Endodermal cell (in vitro differentiated cells): ENCODE measurements at regions not wholly inside any gene's neighbourhood (a gene's known extent, or its start where the extent isn't known, plus 50 kb on each side); places are given as distances from the start of the nearest gene placed in this dataset.

ENCODE experiments used
- DNase-seq: peaks from one replicate; pipeline ENCODE4 v3.0.0-alpha.2; 2017
- H3K27ac ChIP-seq: 2 replicates; pipeline ENCODE4 v1.5.1; 2013; ENCODE audit warnings: mild to moderate bottlenecking, low read depth, low read length, moderate library complexity
- H3K27me3 ChIP-seq: 2 replicates; pipeline ENCODE4 v1.6.1; 2013; ENCODE audit warnings: mild to moderate bottlenecking, low read length, moderate library complexity; ENCODE audit not compliant: insufficient read depth, control insufficient read depth, poor library complexity, severe bottlenecking
- H3K36me3 ChIP-seq: 2 replicates; pipeline ENCODE4 v1.7.0; 2013; ENCODE audit warnings: mild to moderate bottlenecking, low read length, moderate library complexity; ENCODE audit not compliant: control insufficient read depth, insufficient read depth
- H3K4me1 ChIP-seq: one replicate; pipeline ENCODE4 v1.7.0; 2013; ENCODE audit warnings: low read length; ENCODE audit not compliant: control insufficient read depth, insufficient read depth
- H3K4me3 ChIP-seq: 2 replicates; pipeline ENCODE4 v1.5.1; 2013; ENCODE audit warnings: mild to moderate bottlenecking, low read length, moderate library complexity
- H3K9ac ChIP-seq: 2 replicates; pipeline ENCODE4 v1.6.1; 2013; ENCODE audit warnings: mild to moderate bottlenecking, low read length, moderate library complexity; ENCODE audit not compliant: poor library complexity, severe bottlenecking; ENCODE audit errors: extremely low read depth
- H3K9me3 ChIP-seq: 2 replicates; pipeline ENCODE4 v1.6.1; 2013; ENCODE audit warnings: mild to moderate bottlenecking, low read length, moderate library complexity; ENCODE audit not compliant: control insufficient read depth
- H3K27ac Mint-ChIP-seq: 2 replicates; pipeline ENCODE4 v1.8.0; 2020; ENCODE audit warnings: mixed read lengths
- H3K27me3 Mint-ChIP-seq: 2 replicates; pipeline ENCODE4 v1.8.0; 2021; ENCODE audit warnings: mild to moderate bottlenecking, mixed read lengths; ENCODE audit not compliant: insufficient read depth
- H3K36me3 Mint-ChIP-seq: 2 replicates; pipeline ENCODE4 v1.8.0; 2020; ENCODE audit warnings: low read depth, mixed read lengths
- H3K4me1 Mint-ChIP-seq: 2 replicates; pipeline ENCODE4 v1.8.0; 2020; ENCODE audit warnings: mixed read lengths
- H3K4me3 Mint-ChIP-seq: 2 replicates; pipeline ENCODE4 v1.8.0; 2020; ENCODE audit warnings: mild to moderate bottlenecking, moderate library complexity, mixed read lengths
- H3K9me3 Mint-ChIP-seq: 2 replicates; pipeline ENCODE4 v1.8.0; 2020; ENCODE audit warnings: mild to moderate bottlenecking, mixed read lengths
- CTCF ChIP-seq: fragments of 200-600 bp; sonication (generic); conservative IDR thresholded peaks from 2 replicates; pipeline ENCODE4 v1.5.0; 2021; ENCODE audit warnings: antibody characterized with exemption, mild to moderate bottlenecking
- WGBS, 2 experiments: methylation state at CpG; one replicate each; pipeline versions ENCODE4 v1.1.5 to v1.1.7; 2013; ENCODE audit warnings: missing lambda C conversion rate in 2 of 2, mixed read lengths in 1 of 2; ENCODE audit not compliant: insufficient coverage in 1 of 2, insufficient read length in 1 of 2; 5-methylcytosine and 5-hydroxymethylcytosine counted together

GRCh38 chr12:58529897-58530741 is 390.2 kb downstream of the LRIG3 start:
- no peak overlapping the region for H3K9ac ChIP-seq
- no peaks in the 10 kb centered on the region for H3K27me3 ChIP-seq
- no peak overlapping the region for H3K4me3 Mint-ChIP-seq
- no peaks in the 10 kb centered on the region for H3K4me1 Mint-ChIP-seq
- H3K4me3 ChIP-seq, result no peak overlapping the region
- no peaks in the 10 kb centered on the region for H3K9me3 Mint-ChIP-seq
- H3K27me3 Mint-ChIP-seq, result no peaks in the 10 kb centered on the region
- H3K27ac Mint-ChIP-seq, result no peak overlapping the region
- DNase-seq, result no peak
- no peak overlapping the region for H3K27ac ChIP-seq
- no peak for TF ChIP-seq CTCF
- H3K36me3 ChIP-seq, result no peaks in the 10 kb centered on the region
- 93% methylated on average over 2 to 6 of the region's 6 CpGs for WGBS, 2 experiments
- no peaks in the 10 kb centered on the region for H3K9me3 ChIP-seq
- H3K4me1 ChIP-seq, result no peaks in the 10 kb centered on the region
- H3K36me3 Mint-ChIP-seq, result no peaks in the 10 kb centered on the region

- no peak for DNase-seq
- Mint-ChIP-seq H3K27ac (no peak overlapping the region), H3K36me3 (no peaks in the 10 kb centered on the region), H3K4me1 (no peaks in the 10 kb centered on the region), H3K9me3 (no peaks in the 10 kb centered on the region), H3K4me3 (no peak overlapping the region), H3K27me3 (no peaks in the 10 kb centered on the region)
- Histone ChIP-seq H3K9ac (no peak overlapping the region), H3K27ac (no peak overlapping the region), H3K9me3 (no peaks in the 10 kb centered on the region), H3K4me3 (no peak overlapping the region), H3K27me3 (no peaks in the 10 kb centered on the region), H3K4me1 (no peaks in the 10 kb centered on the region), H3K36me3 (no peaks in the 10 kb centered on the region)
- 100% methylated on average over 1 to 2 of the region's 2 CpGs for WGBS, 2 experiments
- no peak for TF ChIP-seq CTCF
Observed at GRCh38 chr12:58530742-58531062, 389.6 kb downstream of the LRIG3 start.

GRCh38 chr12:58532855-58533608 is 387.3 kb downstream of the LRIG3 start:
- no peak for TF ChIP-seq CTCF
- no peaks in the 10 kb centered on the region for H3K36me3 Mint-ChIP-seq
- Histone ChIP-seq H3K9me3 (no peaks in the 10 kb centered on the region), H3K4me1 (no peaks in the 10 kb centered on the region), H3K36me3 (no peaks in the 10 kb centered on the region), H3K27me3 (no peaks in the 10 kb centered on the region), H3K27ac (no peak overlapping the region), H3K4me3 (no peak overlapping the region), H3K9ac (no peak overlapping the region)
- DNase-seq, result no peak
- H3K27me3 Mint-ChIP-seq, result no peaks in the 10 kb centered on the region
- H3K4me1 Mint-ChIP-seq, result no peaks in the 10 kb centered on the region
- WGBS, 2 experiments, result 95 to 100% methylated on average over 4 of the region's 4 CpGs
- H3K9me3 Mint-ChIP-seq, result no peaks in the 10 kb centered on the region
- H3K27ac Mint-ChIP-seq, result no peak overlapping the region
- H3K4me3 Mint-ChIP-seq, result no peak overlapping the region
